KMS-11 (cell line): ENCODE measurements at regions not wholly inside any gene's neighbourhood (a gene's known extent, or its start where the extent isn't known, plus 50 kb on each side); places are given as distances from the start of the nearest gene placed in this dataset.

Source experiments
- H2AFZ ChIP-seq: fragments of 200-600 bp; sonication (generic); 2 replicates; pipeline ENCODE4 v1.6.1; 2016; ENCODE audit warnings: antibody characterized with exemption, mixed run types, low read depth
- H3K27ac ChIP-seq: fragments of 200-600 bp; sonication (generic); 2 replicates; pipeline ENCODE4 v1.6.1; 2016; ENCODE audit warnings: mild to moderate bottlenecking, mixed run types
- H3K27me3 ChIP-seq: fragments of 200-600 bp; sonication (generic); 2 replicates; pipeline ENCODE4 v1.6.1; 2017; ENCODE audit warnings: mild to moderate bottlenecking, low read depth, mixed run types, moderate library complexity; ENCODE audit not compliant: insufficient read depth
- H3K36me3 ChIP-seq: fragments of 200-600 bp; sonication (generic); 2 replicates; pipeline ENCODE4 v1.6.1; 2017; ENCODE audit warnings: mild to moderate bottlenecking, mixed run types; ENCODE audit not compliant: insufficient read depth
- H3K4me1 ChIP-seq: fragments of 200-600 bp; sonication (generic); 2 replicates; pipeline ENCODE4 v1.6.1; 2016; ENCODE audit warnings: mild to moderate bottlenecking, low read depth, mixed run types; ENCODE audit not compliant: poor library complexity, severe bottlenecking
- H3K4me2 ChIP-seq: fragments of 200-600 bp; sonication (generic); 2 replicates; pipeline ENCODE4 v1.7.0; 2016; ENCODE audit warnings: mild to moderate bottlenecking, mixed run types
- H3K4me3 ChIP-seq: fragments of 200-600 bp; sonication (generic); IDR thresholded peaks from 2 replicates; pipeline ENCODE4 v1.6.1; 2017; ENCODE audit warnings: low read depth, low read length, mixed read lengths; ENCODE audit not compliant: insufficient read depth
- H3K79me2 ChIP-seq: fragments of 200-600 bp; sonication (generic); 2 replicates; pipeline ENCODE4 v1.6.1; 2016; ENCODE audit warnings: low read depth, mixed run types; ENCODE audit not compliant: insufficient read depth
- H3K9ac ChIP-seq: fragments of 200-600 bp; sonication (generic); 2 replicates; pipeline ENCODE4 v1.6.1; 2016; ENCODE audit warnings: mild to moderate bottlenecking, mixed run types
- H4K20me1 ChIP-seq: fragments of 200-600 bp; sonication (generic); 2 replicates; pipeline ENCODE4 v1.6.1; 2016; ENCODE audit warnings: mild to moderate bottlenecking, mixed run types; ENCODE audit not compliant: insufficient read depth
- TF ChIP-seq, protein P1 (sequence below): fragments of 200-600 bp; sonication (generic); conservative IDR thresholded peaks from 2 replicates; pipeline ENCODE4 v1.6.1; 2017; ENCODE audit warnings: low read depth, mild to moderate bottlenecking, antibody characterized with exemption, low read length, moderate library complexity, mixed read lengths

DNA sequence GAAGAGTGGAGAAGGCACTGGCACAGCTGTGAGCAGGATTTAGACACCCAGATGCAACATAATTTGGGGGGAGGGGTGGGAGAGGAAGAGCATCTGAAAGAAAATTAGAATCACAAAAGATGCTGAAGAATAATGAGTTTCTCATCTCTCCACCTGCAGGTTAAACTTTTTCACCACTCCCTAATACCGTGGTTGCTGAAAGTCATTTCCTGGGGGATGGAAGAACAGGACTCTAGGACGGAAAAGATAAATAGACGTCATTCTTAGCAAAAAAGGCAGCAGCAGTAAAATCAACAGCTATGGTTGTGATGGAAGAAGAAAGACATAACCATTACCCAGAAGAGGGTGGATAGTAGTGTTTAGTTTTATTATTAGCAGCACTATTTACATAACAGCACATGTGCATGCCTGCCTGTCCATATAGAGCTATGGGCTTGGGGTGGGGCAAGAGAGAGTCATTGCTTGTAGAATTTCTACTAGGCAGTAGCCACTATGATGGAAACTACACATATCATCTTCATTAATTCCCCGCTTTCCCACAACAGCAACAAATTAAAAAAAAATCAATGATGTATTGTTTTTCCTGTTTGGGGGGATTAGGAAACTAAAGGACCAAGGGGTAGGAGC, 212.2 kb downstream of the TRIB2 start:
- Histone ChIP-seq H3K9ac (no peak overlapping the region), H3K4me1 (no peaks in the 10 kb centered on the region), H4K20me1 (no peaks in the 10 kb centered on the region), H3K4me3 (no peak overlapping the region), H3K79me2 (no peaks in the 10 kb centered on the region), H3K27ac (no peak overlapping the region), H2AFZ (no peak overlapping the region), H3K36me3 (no peaks in the 10 kb centered on the region), H3K27me3 (no peaks in the 10 kb centered on the region), H3K4me2 (no peak overlapping the region)
- TF ChIP-seq, protein P1, sequence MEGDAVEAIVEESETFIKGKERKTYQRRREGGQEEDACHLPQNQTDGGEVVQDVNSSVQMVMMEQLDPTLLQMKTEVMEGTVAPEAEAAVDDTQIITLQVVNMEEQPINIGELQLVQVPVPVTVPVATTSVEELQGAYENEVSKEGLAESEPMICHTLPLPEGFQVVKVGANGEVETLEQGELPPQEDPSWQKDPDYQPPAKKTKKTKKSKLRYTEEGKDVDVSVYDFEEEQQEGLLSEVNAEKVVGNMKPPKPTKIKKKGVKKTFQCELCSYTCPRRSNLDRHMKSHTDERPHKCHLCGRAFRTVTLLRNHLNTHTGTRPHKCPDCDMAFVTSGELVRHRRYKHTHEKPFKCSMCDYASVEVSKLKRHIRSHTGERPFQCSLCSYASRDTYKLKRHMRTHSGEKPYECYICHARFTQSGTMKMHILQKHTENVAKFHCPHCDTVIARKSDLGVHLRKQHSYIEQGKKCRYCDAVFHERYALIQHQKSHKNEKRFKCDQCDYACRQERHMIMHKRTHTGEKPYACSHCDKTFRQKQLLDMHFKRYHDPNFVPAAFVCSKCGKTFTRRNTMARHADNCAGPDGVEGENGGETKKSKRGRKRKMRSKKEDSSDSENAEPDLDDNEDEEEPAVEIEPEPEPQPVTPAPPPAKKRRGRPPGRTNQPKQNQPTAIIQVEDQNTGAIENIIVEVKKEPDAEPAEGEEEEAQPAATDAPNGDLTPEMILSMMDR, result no peak

DNA sequence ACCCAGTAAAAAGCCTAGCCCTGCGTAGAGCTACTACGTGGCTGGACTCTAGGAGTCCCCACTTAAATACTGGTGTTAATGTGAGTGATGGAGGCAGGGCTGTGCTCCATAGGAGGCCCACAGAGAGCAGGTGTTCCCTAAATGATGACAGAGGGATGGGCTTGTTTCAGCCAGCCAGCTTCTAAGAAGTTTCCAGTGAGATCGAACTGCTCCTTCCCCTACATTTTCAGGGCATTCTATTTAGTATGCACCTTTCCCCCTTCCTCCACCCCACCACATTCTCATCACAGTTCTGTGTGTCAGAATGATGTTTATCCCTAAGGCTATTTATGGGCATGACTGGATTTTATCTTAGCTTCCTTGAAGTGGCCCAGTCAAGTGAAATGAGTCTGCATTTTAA, 213.0 kb downstream of the TRIB2 start:
- H3K4me2 ChIP-seq, result no peak overlapping the region
- TF ChIP-seq, protein P1, result no peak

DNA sequence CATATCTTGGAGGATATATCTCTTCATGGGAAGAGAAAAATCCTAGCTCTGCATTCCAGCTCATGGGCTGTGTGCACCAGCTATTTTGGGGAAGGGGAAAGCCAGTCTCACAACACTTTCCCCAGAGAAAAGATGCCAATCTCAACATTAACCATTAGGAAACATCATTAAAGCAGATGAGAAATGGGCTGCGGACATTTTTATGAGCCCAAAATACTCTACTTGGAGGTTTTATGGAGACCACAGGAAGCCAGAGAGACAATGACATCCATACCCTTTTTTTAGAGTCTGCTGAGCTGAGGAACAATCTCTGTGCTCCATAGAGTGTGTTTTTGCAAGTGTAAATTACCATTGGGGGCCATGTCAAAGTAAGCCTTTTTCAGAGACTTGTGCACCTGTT, 213.7 kb downstream of the TRIB2 start:
- Histone ChIP-seq H3K27ac (no peak overlapping the region), H3K4me3 (no peak overlapping the region), H3K36me3 (no peaks in the 10 kb centered on the region), H3K79me2 (no peaks in the 10 kb centered on the region), H3K4me2 (no peak overlapping the region), H2AFZ (no peak overlapping the region), H3K9ac (no peak overlapping the region), H3K27me3 (no peaks in the 10 kb centered on the region), H4K20me1 (no peaks in the 10 kb centered on the region), H3K4me1 (no peaks in the 10 kb centered on the region)
- TF ChIP-seq, protein P1, result no peak

More for the DNA sequence above, 213.0 kb downstream of the TRIB2 start:
- H3K9ac ChIP-seq, result no peak overlapping the region
- no peaks in the 10 kb centered on the region for H3K79me2 ChIP-seq
- no peak overlapping the region for H2AFZ ChIP-seq
- no peaks in the 10 kb centered on the region for H3K4me1 ChIP-seq
- no peaks in the 10 kb centered on the region for H3K36me3 ChIP-seq
- no peaks in the 10 kb centered on the region for H3K27me3 ChIP-seq
- H3K27ac ChIP-seq, result no peak overlapping the region
- H4K20me1 ChIP-seq, result no peaks in the 10 kb centered on the region
- no peak overlapping the region for H3K4me3 ChIP-seq

DNA sequence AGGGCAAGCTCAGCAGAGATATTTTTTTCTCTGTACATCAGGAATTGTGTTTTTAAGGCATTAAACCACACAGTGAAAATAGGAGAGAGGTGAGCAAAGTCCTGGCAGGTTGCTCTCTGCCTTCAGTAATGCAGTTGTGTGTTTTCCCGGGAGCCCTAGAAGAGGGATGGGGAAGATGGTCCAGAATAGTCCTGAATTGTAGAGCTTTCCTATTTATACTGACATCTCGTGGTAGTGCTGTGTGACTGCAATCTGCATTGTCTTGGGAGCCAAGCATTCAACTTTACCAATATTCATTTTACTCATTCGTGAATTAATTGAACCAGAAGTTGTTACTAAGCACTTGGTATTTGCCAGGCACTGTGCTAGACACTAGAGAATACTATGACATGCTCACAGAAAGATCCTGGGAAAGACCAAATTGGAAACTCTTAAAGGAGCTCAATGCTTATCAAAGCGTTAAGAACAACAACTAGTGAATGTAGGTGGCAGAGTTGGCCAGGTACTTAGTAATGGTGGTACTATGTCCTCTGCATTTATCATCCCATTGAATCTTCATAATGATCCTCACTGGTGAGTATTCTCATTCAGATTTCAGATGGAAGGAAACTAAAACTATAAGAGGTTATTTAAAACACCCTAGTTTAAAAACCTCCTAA, 214.6 kb downstream of the TRIB2 start:
- no peak overlapping the region for H3K4me3 ChIP-seq
- H3K79me2 ChIP-seq, result no peaks in the 10 kb centered on the region
- no peaks in the 10 kb centered on the region for H3K27me3 ChIP-seq
- H3K4me1 ChIP-seq, result no peaks in the 10 kb centered on the region
- no peaks in the 10 kb centered on the region for H4K20me1 ChIP-seq
- no peak overlapping the region for H3K27ac ChIP-seq
- H2AFZ ChIP-seq, result no peak overlapping the region
- TF ChIP-seq, protein P1, result peak; percentile 71
- H3K9ac ChIP-seq, result no peak overlapping the region
- H3K36me3 ChIP-seq, result no peaks in the 10 kb centered on the region
- no peak overlapping the region for H3K4me2 ChIP-seq
